ENCODE measurements at regions not wholly inside any gene's neighbourhood (a gene's known extent, or its start where the extent isn't known, plus 50 kb on each side); places are given as distances from the start of the nearest gene placed in this dataset.

- TF ChIP-seq CTCF (IDR thresholded peaks at IDR 0.05; ENCODE audit: borderline replicate concordance, extremely low read depth, low read length, poor library complexity, severe bottlenecking) (no peak), EZH2 (IDR thresholded peaks at IDR 0.05; ENCODE audit: borderline replicate concordance, low read depth, low read length, severe bottlenecking) (no peak)
Observed at GRCh38 chr4:111068883-111069282, 446.0 kb upstream of the PITX2 start.

Measured in DND-41 (cell line).